HG03139 (cell line): ENCODE measurements at regions not wholly inside any gene's neighbourhood (a gene's known extent, or its start where the extent isn't known, plus 50 kb on each side); places are given as distances from the start of the nearest gene placed in this dataset.

Experiments
- ATAC-seq: cut with Tn5 transposase; IDR thresholded peaks from one replicate; pipeline ENCODE4 v1.9.1; 2021; ENCODE audit not compliant: unreplicated experiment

GRCh38 chr10:78547905-78548304, 514.2 kb downstream of the RPS24 start:
- ATAC-seq, result no peak

- ATAC-seq, result no peak
These were observed 514.7 kb downstream of the RPS24 start for GRCh38 chr10:78548369-78548768.

GRCh38 chr10:78549140-78549935, 515.7 kb downstream of the RPS24 start:
- no peak for ATAC-seq

- ATAC-seq, result no peak
These were observed 516.4 kb downstream of the RPS24 start for GRCh38 chr10:78550090-78550489.

- ATAC-seq, result no peak
These were observed 517.1 kb downstream of the RPS24 start for GRCh38 chr10:78550716-78551115.

- ATAC-seq, result no peak
These were observed 517.4 kb upstream of the ZMIZ1 start for GRCh38 chr10:78551184-78552005.

GRCh38 chr10:78552261-78552811, 516.4 kb upstream of the ZMIZ1 start:
- no peak for ATAC-seq

GRCh38 chr10:78553792-78554191, 515.0 kb upstream of the ZMIZ1 start:
- ATAC-seq, result no peak

- no peak for ATAC-seq
These were observed 513.6 kb upstream of the ZMIZ1 start for GRCh38 chr10:78555128-78555527.

GRCh38 chr10:78556705-78557432, 511.9 kb upstream of the ZMIZ1 start:
- no peak for ATAC-seq

- no peak for ATAC-seq
These were observed 511.3 kb upstream of the ZMIZ1 start for GRCh38 chr10:78557433-78557925.

GRCh38 chr10:78559661-78560340, 509.0 kb upstream of the ZMIZ1 start:
- no peak for ATAC-seq

- no peak for ATAC-seq
These were observed 508.5 kb upstream of the ZMIZ1 start for GRCh38 chr10:78560341-78560688.

GRCh38 chr10:78563314-78563713, 505.5 kb upstream of the ZMIZ1 start:
- no peak for ATAC-seq

GRCh38 chr10:78565841-78566240, 502.9 kb upstream of the ZMIZ1 start:
- no peak for ATAC-seq

GRCh38 chr10:78566284-78567111, 502.3 kb upstream of the ZMIZ1 start:
- ATAC-seq, result no peak

- no peak for ATAC-seq
These were observed 500.9 kb upstream of the ZMIZ1 start for GRCh38 chr10:78567680-78568455.

GRCh38 chr10:78568620-78569019, 500.1 kb upstream of the ZMIZ1 start:
- ATAC-seq, result no peak

GRCh38 chr10:78570633-78571235, 498.0 kb upstream of the ZMIZ1 start:
- ATAC-seq, result no peak
